NT2/D1 (cell line): ENCODE measurements at regions not wholly inside any gene's neighbourhood (a gene's known extent, or its start where the extent isn't known, plus 50 kb on each side); places are given as distances from the start of the nearest gene placed in this dataset.

Experiments used
- SUZ12 ChIP-seq: IDR thresholded peaks from 2 replicates; pipeline ENCODE4 v1.6.1; 2011; ENCODE audit not compliant: insufficient read length, insufficient read depth; ENCODE audit errors: extremely low read depth
- ZNF274 ChIP-seq: IDR thresholded peaks from 2 replicates; pipeline ENCODE4 v1.6.1; 2011; ENCODE audit warnings: mild to moderate bottlenecking, low read depth, low read length

DNA sequence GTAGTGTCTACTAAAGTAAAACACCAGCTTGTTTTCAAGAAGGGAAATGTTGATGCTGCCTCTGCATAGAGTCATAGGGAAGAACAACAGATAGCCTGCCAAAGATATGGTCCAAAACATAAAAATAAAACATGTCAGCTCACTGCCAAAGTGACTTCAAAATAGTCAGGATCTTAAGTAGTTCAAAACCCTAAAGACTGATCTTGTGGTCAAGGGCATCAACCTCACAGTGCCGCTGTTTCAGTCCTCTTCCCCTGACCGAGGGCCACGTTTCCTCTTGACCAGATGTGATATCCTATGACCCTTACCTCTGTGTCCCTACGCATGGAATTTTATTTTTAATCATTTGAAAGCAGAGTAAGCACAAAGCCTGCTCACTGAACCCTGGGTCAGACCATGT is 104.2 kb upstream of the CNKSR3 start:
- TF ChIP-seq ZNF274 (no peak), SUZ12 (no peak)
